ENCODE measurements at regions not wholly inside any gene's neighbourhood (a gene's known extent, or its start where the extent isn't known, plus 50 kb on each side); places are given as distances from the start of the nearest gene placed in this dataset.
"Not testable (repeated sequence)": the region's sequence is repeated elsewhere in the genome, so short reads cannot be mapped to it uniquely, and the experiment has no call there.

- DNase-seq (ENCODE audit: low read depth), result no peak
- H3K4me3 ChIP-seq (ENCODE audit: low read depth, low read length), result no peak overlapping the region
Observed at GRCh38 chr19:28544451-28545261, 668.3 kb downstream of the UQCRFS1 start.

- DNase-seq (ENCODE audit: low read depth), result no peak
- no peak overlapping the region for H3K4me3 ChIP-seq (ENCODE audit: low read depth, low read length)
Observed at GRCh38 chr19:28543244-28543776, 669.6 kb downstream of the UQCRFS1 start.

- no peak for DNase-seq (ENCODE audit: low read depth)
- no peak overlapping the region for H3K4me3 ChIP-seq (ENCODE audit: low read depth, low read length)
Observed at GRCh38 chr19:28542394-28543243, 670.3 kb downstream of the UQCRFS1 start.

- no peak for DNase-seq (ENCODE audit: low read depth)
Observed at GRCh38 chr19:28541602-28542393, 671.2 kb downstream of the UQCRFS1 start.

GRCh38 chr19:28541029-28541428 lies 671.9 kb downstream of the UQCRFS1 start:
- no peak for DNase-seq (ENCODE audit: low read depth)
- no peak overlapping the region for H3K4me3 ChIP-seq (ENCODE audit: low read depth, low read length)

More at GRCh38 chr19:28541602-28542393, 671.2 kb downstream of the UQCRFS1 start:
- H3K4me3 ChIP-seq (ENCODE audit: low read depth, low read length), result no peak overlapping the region

GRCh38 chr19:28540385-28540784 lies 672.6 kb downstream of the UQCRFS1 start:
- H3K4me3 ChIP-seq (ENCODE audit: low read depth, low read length); DNase-seq (ENCODE audit: low read depth): not testable (repeated sequence)

- no peak overlapping the region for H3K4me3 ChIP-seq (ENCODE audit: low read depth, low read length)
- DNase-seq (ENCODE audit: low read depth), result no peak
Observed at GRCh38 chr19:28539759-28540158, 673.2 kb downstream of the UQCRFS1 start.

GRCh38 chr19:28538579-28538978 lies 674.4 kb downstream of the UQCRFS1 start:
- DNase-seq (ENCODE audit: low read depth); H3K4me3 ChIP-seq (ENCODE audit: low read depth, low read length): not testable (repeated sequence)

GRCh38 chr19:28537896-28538295 lies 675.1 kb downstream of the UQCRFS1 start:
- DNase-seq (ENCODE audit: low read depth), result no peak
- H3K4me3 ChIP-seq (ENCODE audit: low read depth, low read length), result no peak overlapping the region

- DNase-seq (ENCODE audit: low read depth), result no peak
Observed at GRCh38 chr19:28537079-28537478, 675.9 kb downstream of the UQCRFS1 start.

GRCh38 chr19:28535352-28535775 lies 677.6 kb downstream of the UQCRFS1 start:
- no peak overlapping the region for H3K4me3 ChIP-seq (ENCODE audit: low read depth, low read length)
- no peak for DNase-seq (ENCODE audit: low read depth)

More at GRCh38 chr19:28537079-28537478, 675.9 kb downstream of the UQCRFS1 start:
- H3K4me3 ChIP-seq (ENCODE audit: low read depth, low read length), result no peak overlapping the region

- H3K4me3 ChIP-seq (ENCODE audit: low read depth, low read length), result no peak overlapping the region
- no peak for DNase-seq (ENCODE audit: low read depth)
Observed at GRCh38 chr19:28534766-28535351, 678.1 kb downstream of the UQCRFS1 start.

GRCh38 chr19:28532765-28533341 lies 680.1 kb downstream of the UQCRFS1 start:
- no peak overlapping the region for H3K4me3 ChIP-seq (ENCODE audit: low read depth, low read length)
- DNase-seq (ENCODE audit: low read depth), result no peak

GRCh38 chr19:28531979-28532378 lies 681.0 kb downstream of the UQCRFS1 start:
- H3K4me3 ChIP-seq (ENCODE audit: low read depth, low read length), result no peak overlapping the region
- DNase-seq (ENCODE audit: low read depth), result no peak

GRCh38 chr19:28530406-28531035 lies 682.4 kb downstream of the UQCRFS1 start:
- no peak overlapping the region for H3K4me3 ChIP-seq (ENCODE audit: low read depth, low read length)
- DNase-seq (ENCODE audit: low read depth), result no peak

GRCh38 chr19:28526038-28526437 lies 686.9 kb downstream of the UQCRFS1 start:
- no peak for DNase-seq (ENCODE audit: low read depth)
- no peak overlapping the region for H3K4me3 ChIP-seq (ENCODE audit: low read depth, low read length)

GRCh38 chr19:28523619-28524018 lies 689.3 kb downstream of the UQCRFS1 start:
- DNase-seq (ENCODE audit: low read depth), result no peak

GRCh38 chr19:28522545-28522922 lies 690.4 kb downstream of the UQCRFS1 start:
- DNase-seq (ENCODE audit: low read depth), result no peak
- no peak overlapping the region for H3K4me3 ChIP-seq (ENCODE audit: low read depth, low read length)

More at GRCh38 chr19:28523619-28524018, 689.3 kb downstream of the UQCRFS1 start:
- H3K4me3 ChIP-seq (ENCODE audit: low read depth, low read length), result no peak overlapping the region
